Smooth muscle cell (in vitro differentiated cells): ENCODE measurements at regions not wholly inside any gene's neighbourhood (a gene's known extent, or its start where the extent isn't known, plus 50 kb on each side); places are given as distances from the start of the nearest gene placed in this dataset.

Experiments
- DNase-seq: peaks from one replicate; lab custom pipeline; 2025; ENCODE audit not compliant: unreplicated experiment; lab: John Stamatoyannopoulos, UW
- H2AFZ ChIP-seq: fragments of 200-600 bp; sonication (generic); 2 replicates; pipeline ENCODE4 v1.6.0; 2016; ENCODE audit warnings: antibody characterized with exemption, low read depth, mild to moderate bottlenecking
- H3F3A ChIP-seq: fragments of 200-600 bp; sonication (generic); 2 replicates; pipeline ENCODE4 v1.6.0; 2017; ENCODE audit warnings: antibody characterized with exemption, low read depth
- H3K27ac ChIP-seq: fragments of 200-600 bp; sonication (generic); 2 replicates; pipeline ENCODE4 v1.5.1; 2016; ENCODE audit warnings: low read depth, mild to moderate bottlenecking
- H3K27me3 ChIP-seq: fragments of 200-600 bp; sonication (generic); 2 replicates; pipeline ENCODE4 v1.6.1; 2016; ENCODE audit warnings: low read depth, mild to moderate bottlenecking
- H3K36me3 ChIP-seq: fragments of 200-600 bp; sonication (generic); 2 replicates; pipeline ENCODE4 v1.5.1; 2016; ENCODE audit warnings: low read depth
- H3K4me1 ChIP-seq: fragments of 200-600 bp; sonication (generic); 2 replicates; pipeline ENCODE4 v1.5.1; 2016; ENCODE audit warnings: low read depth
- H3K4me2 ChIP-seq: fragments of 200-600 bp; sonication (generic); 2 replicates; pipeline ENCODE4 v1.6.0; 2016; ENCODE audit warnings: mild to moderate bottlenecking
- H3K4me3 ChIP-seq: fragments of 200-600 bp; sonication (generic); 2 replicates; pipeline ENCODE4 v1.5.1; 2016; ENCODE audit warnings: mild to moderate bottlenecking
- H3K79me2 ChIP-seq: fragments of 200-600 bp; sonication (generic); 2 replicates; pipeline ENCODE4 v1.6.0; 2016; ENCODE audit warnings: low read depth, mild to moderate bottlenecking
- H3K9ac ChIP-seq: fragments of 200-600 bp; sonication (generic); 2 replicates; pipeline ENCODE4 v1.6.0; 2016; ENCODE audit warnings: low read depth
- H3K9me3 ChIP-seq: fragments of 200-600 bp; sonication (generic); replicated peaks from 2 replicates; pipeline ENCODE4 v1.5.1; 2016; ENCODE audit warnings: low read depth
- H4K20me1 ChIP-seq: fragments of 200-600 bp; sonication (generic); 2 replicates; pipeline ENCODE4 v1.6.0; 2016; ENCODE audit warnings: low read depth
- WGBS: methylation state at CpG from one replicate; pipeline ENCODE4 v1.1.7; 2016; ENCODE audit warnings: low lambda C conversion rate; 5-methylcytosine and 5-hydroxymethylcytosine counted together
- TF ChIP-seq, protein P1 (sequence below): fragments of 200-600 bp; sonication (generic); IDR thresholded peaks from 2 replicates; pipeline ENCODE4 v1.5.1; 2017; ENCODE audit warnings: borderline replicate concordance, mild to moderate bottlenecking, antibody characterized with exemption; ENCODE audit not compliant: insufficient read depth, poor library complexity, severe bottlenecking

DNA sequence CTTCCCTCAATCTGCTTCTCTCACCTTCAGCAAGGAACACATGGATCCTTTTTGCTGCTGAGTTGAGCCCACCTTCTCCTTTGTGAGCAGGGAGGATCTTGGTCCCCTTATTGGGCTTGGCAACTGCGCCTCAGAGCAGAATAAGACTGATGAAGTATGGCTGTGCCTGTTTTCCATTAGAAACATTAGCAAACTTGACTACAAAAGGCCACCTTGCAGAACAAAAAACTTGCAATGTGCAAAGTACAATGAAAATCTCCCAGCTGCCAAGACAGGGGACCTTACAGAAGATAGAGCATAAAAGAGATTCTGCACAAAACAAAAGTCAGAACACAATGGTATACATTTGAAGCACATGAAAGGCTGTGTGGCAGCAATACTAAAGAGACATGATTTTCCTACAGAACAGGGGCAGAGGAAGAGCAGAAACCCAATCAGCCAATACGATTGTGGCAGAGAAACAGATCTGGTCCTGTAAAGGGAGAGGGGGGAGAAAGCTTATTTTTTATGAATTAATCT, 173.5 kb upstream of the SNX19 start:
- no peaks in the 10 kb centered on the region for H3K79me2 ChIP-seq
- H3F3A ChIP-seq = no peaks in the 10 kb centered on the region
- no peaks in the 10 kb centered on the region for H3K36me3 ChIP-seq
- no peak overlapping the region for H3K9ac ChIP-seq
- no peak for DNase-seq
- no peak overlapping the region for H3K4me3 ChIP-seq
- no peak overlapping the region for H2AFZ ChIP-seq
- no peak overlapping the region for H3K4me2 ChIP-seq
- peaks cover 4% of the 10 kb centered on the region for H3K4me1 ChIP-seq
- H3K27me3 ChIP-seq = no peaks in the 10 kb centered on the region
- H3K9me3 ChIP-seq = no peaks in the 10 kb centered on the region
- TF ChIP-seq, protein P1, sequence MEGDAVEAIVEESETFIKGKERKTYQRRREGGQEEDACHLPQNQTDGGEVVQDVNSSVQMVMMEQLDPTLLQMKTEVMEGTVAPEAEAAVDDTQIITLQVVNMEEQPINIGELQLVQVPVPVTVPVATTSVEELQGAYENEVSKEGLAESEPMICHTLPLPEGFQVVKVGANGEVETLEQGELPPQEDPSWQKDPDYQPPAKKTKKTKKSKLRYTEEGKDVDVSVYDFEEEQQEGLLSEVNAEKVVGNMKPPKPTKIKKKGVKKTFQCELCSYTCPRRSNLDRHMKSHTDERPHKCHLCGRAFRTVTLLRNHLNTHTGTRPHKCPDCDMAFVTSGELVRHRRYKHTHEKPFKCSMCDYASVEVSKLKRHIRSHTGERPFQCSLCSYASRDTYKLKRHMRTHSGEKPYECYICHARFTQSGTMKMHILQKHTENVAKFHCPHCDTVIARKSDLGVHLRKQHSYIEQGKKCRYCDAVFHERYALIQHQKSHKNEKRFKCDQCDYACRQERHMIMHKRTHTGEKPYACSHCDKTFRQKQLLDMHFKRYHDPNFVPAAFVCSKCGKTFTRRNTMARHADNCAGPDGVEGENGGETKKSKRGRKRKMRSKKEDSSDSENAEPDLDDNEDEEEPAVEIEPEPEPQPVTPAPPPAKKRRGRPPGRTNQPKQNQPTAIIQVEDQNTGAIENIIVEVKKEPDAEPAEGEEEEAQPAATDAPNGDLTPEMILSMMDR = no peak
- WGBS = 92% methylated on average over 2 of the region's 2 CpGs
- H4K20me1 ChIP-seq = no peaks in the 10 kb centered on the region
- no peak overlapping the region for H3K27ac ChIP-seq

DNA sequence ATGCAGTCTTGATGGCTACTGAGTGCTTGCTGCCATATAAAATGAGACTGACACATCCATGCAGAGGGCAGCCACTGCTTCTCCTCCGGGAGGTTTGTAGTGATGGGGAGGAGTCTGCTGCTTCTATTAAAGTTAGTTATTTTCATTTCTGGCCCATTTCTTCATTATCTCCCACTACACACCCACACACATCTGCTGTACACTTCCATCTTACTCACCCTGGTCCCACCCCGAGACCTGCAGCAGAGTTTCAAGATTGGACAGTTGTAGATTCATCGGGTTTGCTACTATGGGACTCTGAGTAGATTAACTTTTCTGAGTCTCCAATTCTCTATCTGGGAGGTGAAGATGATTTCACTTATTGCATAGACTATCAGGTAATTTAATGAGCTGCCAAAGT, 176.2 kb upstream of the SNX19 start:
- Histone ChIP-seq H3K9me3 (no peaks in the 10 kb centered on the region), H3K36me3 (no peaks in the 10 kb centered on the region), H3K4me2 (no peak overlapping the region), H3K4me1 (peaks cover 4% of the 10 kb centered on the region), H3K27ac (no peak overlapping the region), H3K79me2 (no peaks in the 10 kb centered on the region), H4K20me1 (no peaks in the 10 kb centered on the region), H3K4me3 (no peak overlapping the region), H3F3A (no peaks in the 10 kb centered on the region), H3K27me3 (no peaks in the 10 kb centered on the region), H2AFZ (no peak overlapping the region), H3K9ac (no peak overlapping the region)
- 78% methylated on average over 3 of the region's 3 CpGs for WGBS
- TF ChIP-seq, protein P1 = no peak
- no peak for DNase-seq

DNA sequence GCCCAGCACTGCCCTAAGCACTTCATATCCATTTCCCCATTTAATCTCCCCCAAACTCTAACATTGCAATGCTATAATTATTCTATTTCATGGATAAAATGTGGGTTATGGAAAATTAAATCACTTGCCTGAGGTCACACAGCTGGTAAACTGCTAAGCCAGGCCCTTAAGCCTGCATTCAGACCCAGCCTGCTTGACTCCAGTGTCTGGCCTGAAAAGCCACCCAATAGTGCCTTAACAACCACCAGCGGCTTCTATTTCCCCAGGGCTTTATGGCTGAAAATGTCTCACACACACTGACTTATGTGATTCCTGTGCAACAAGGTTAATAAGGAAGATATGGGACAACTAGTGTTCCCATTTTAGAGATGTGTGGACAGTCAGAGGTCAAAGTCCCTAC, 178.5 kb upstream of the SNX19 start:
- H3K27ac ChIP-seq = no peak overlapping the region
- H4K20me1 ChIP-seq = no peaks in the 10 kb centered on the region
- 82% methylated on average over 1 of the region's 1 CpG for WGBS
- H3K4me3 ChIP-seq = no peak overlapping the region
- no peak overlapping the region for H2AFZ ChIP-seq
- no peaks in the 10 kb centered on the region for H3F3A ChIP-seq
- DNase-seq = no peak
- no peak overlapping the region for H3K4me2 ChIP-seq
- no peaks in the 10 kb centered on the region for H3K9me3 ChIP-seq
- H3K27me3 ChIP-seq = no peaks in the 10 kb centered on the region
- TF ChIP-seq, protein P1 = no peak
- H3K36me3 ChIP-seq = no peaks in the 10 kb centered on the region
- H3K9ac ChIP-seq = no peak overlapping the region
- peaks cover 4% of the 10 kb centered on the region for H3K4me1 ChIP-seq
- H3K79me2 ChIP-seq = no peaks in the 10 kb centered on the region

DNA sequence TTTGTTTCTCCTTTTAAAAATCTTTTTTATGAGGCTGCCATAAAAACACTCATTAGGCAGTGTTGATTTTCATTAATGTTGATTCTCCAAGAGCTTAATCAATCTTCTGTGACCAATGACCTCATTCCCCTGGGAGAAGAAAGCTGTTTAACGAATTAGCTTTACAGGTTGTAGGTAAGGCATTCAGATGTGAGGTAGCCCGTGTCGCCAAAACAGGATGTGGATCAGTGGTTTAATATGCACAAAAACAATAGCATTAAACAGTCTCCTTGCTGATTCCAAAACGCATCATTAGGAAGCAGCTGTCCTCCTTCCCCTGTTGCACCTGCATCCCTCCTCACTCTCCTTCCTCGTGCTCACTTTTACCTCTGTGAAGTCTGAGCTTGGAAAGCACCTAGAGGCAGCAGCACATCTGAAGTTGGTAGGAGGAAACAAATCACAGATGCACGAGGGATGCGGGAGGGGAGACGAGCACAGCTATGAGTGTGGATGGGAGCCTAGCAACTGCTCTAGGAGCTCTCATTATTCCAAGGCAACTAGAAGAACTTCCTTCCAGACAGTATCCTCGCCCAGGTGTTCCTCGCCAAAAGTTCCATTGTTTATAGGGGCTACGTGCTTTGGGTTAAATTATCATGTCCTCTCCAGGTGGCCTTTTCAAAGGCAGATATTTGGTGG, 179.4 kb upstream of the SNX19 start:
- Histone ChIP-seq H3K9me3 (no peaks in the 10 kb centered on the region), H3K27me3 (no peaks in the 10 kb centered on the region), H3K9ac (no peak overlapping the region), H3K27ac (no peak overlapping the region), H3K4me1 (no peaks in the 10 kb centered on the region), H3K4me2 (no peak overlapping the region), H3K79me2 (no peaks in the 10 kb centered on the region), H2AFZ (no peak overlapping the region), H3K36me3 (no peaks in the 10 kb centered on the region), H3K4me3 (no peak overlapping the region), H3F3A (no peaks in the 10 kb centered on the region), H4K20me1 (no peaks in the 10 kb centered on the region)
- no peak for DNase-seq
- 88% methylated on average over 11 of the region's 11 CpGs for WGBS
- TF ChIP-seq, protein P1 = no peak
